Hepatocyte (in vitro differentiated cells): ENCODE measurements at regions not wholly inside any gene's neighbourhood (a gene's known extent, or its start where the extent isn't known, plus 50 kb on each side); places are given as distances from the start of the nearest gene placed in this dataset.

ENCODE experiments used
- DNase-seq: peaks from one replicate; pipeline ENCODE4 v3.0.0-alpha.2; 2016; ENCODE audit warnings: low spot score
- H2AFZ ChIP-seq: fragments of 200-600 bp; sonication (generic); 2 replicates; pipeline ENCODE4 v1.6.0; 2016; ENCODE audit warnings: antibody characterized with exemption, mild to moderate bottlenecking
- H3K27ac ChIP-seq: fragments of 200-600 bp; sonication (generic); 2 replicates; pipeline ENCODE4 v1.5.1; 2016; ENCODE audit warnings: mild to moderate bottlenecking
- H3K27me3 ChIP-seq: fragments of 200-600 bp; sonication (generic); 2 replicates; pipeline ENCODE4 v1.6.1; 2016
- H3K36me3 ChIP-seq: fragments of 200-600 bp; sonication (generic); replicated peaks from 2 replicates; pipeline ENCODE4 v1.5.1; 2016; ENCODE audit warnings: low read depth; ENCODE audit not compliant: insufficient read depth
- H3K4me1 ChIP-seq: fragments of 200-600 bp; sonication (generic); 2 replicates; pipeline ENCODE4 v1.5.1; 2016; ENCODE audit warnings: mild to moderate bottlenecking, moderate library complexity; ENCODE audit not compliant: insufficient read depth
- H3K4me2 ChIP-seq: fragments of 200-600 bp; sonication (generic); 2 replicates; pipeline ENCODE4 v1.6.0; 2016
- H3K4me3 ChIP-seq: fragments of 200-600 bp; sonication (generic); 2 replicates; pipeline ENCODE4 v1.5.1; 2016; ENCODE audit warnings: mild to moderate bottlenecking
- H3K79me2 ChIP-seq: fragments of 200-600 bp; sonication (generic); 2 replicates; pipeline ENCODE4 v1.6.0; 2017; ENCODE audit warnings: mild to moderate bottlenecking
- H3K9me2 ChIP-seq: fragments of 200-600 bp; sonication (generic); replicated peaks from 2 replicates; pipeline ENCODE4 v1.6.0; 2017; ENCODE audit warnings: mild to moderate bottlenecking; ENCODE audit not compliant: insufficient read depth
- H3K9me3 ChIP-seq: fragments of 200-600 bp; sonication (generic); 2 replicates; pipeline ENCODE4 v1.5.1; 2016; ENCODE audit warnings: low read depth, mild to moderate bottlenecking
- H4K20me1 ChIP-seq: fragments of 200-600 bp; sonication (generic); 2 replicates; pipeline ENCODE4 v1.6.0; 2016; ENCODE audit warnings: mild to moderate bottlenecking; ENCODE audit not compliant: insufficient read depth, poor library complexity, severe bottlenecking
- EZH2 ChIP-seq: fragments of 200-600 bp; sonication (generic); IDR thresholded peaks from 2 replicates; pipeline ENCODE4 v1.6.1; 2016; ENCODE audit warnings: antibody characterized with exemption, mild to moderate bottlenecking, borderline replicate concordance
- EZH2phosphoT487 ChIP-seq: fragments of 200-600 bp; sonication (generic); IDR thresholded peaks from one replicate; pipeline ENCODE4 v1.6.1; 2018; ENCODE audit warnings: antibody characterized with exemption, mild to moderate bottlenecking, low read depth, moderate library complexity; ENCODE audit not compliant: unreplicated experiment, severe bottlenecking
- WGBS: methylation state at CpG from one replicate; pipeline ENCODE4 v1.1.6; 2016; ENCODE audit warnings: low lambda C conversion rate; ENCODE audit errors: missing lambda C conversion rate; 5-methylcytosine and 5-hydroxymethylcytosine counted together
- TF ChIP-seq, protein P1 (sequence below): fragments of 200-600 bp; sonication (generic); IDR thresholded peaks from 2 replicates; pipeline ENCODE4 v1.5.1; 2016; ENCODE audit warnings: antibody characterized with exemption, mild to moderate bottlenecking; ENCODE audit not compliant: poor library complexity

- no peaks in the 10 kb centered on the region for H3K4me1 ChIP-seq
- H3K79me2 ChIP-seq: no peaks in the 10 kb centered on the region
- no peak overlapping the region for H2AFZ ChIP-seq
- no peak overlapping the region for H3K4me3 ChIP-seq
- no peak overlapping the region for H3K27ac ChIP-seq
- no peaks in the 10 kb centered on the region for H4K20me1 ChIP-seq
- no peaks in the 10 kb centered on the region for H3K9me3 ChIP-seq
- no peaks in the 10 kb centered on the region for H3K9me2 ChIP-seq
- no peaks in the 10 kb centered on the region for H3K36me3 ChIP-seq
- no peak overlapping the region for H3K4me2 ChIP-seq
- TF ChIP-seq EZH2: no peak
- TF ChIP-seq, protein P1, sequence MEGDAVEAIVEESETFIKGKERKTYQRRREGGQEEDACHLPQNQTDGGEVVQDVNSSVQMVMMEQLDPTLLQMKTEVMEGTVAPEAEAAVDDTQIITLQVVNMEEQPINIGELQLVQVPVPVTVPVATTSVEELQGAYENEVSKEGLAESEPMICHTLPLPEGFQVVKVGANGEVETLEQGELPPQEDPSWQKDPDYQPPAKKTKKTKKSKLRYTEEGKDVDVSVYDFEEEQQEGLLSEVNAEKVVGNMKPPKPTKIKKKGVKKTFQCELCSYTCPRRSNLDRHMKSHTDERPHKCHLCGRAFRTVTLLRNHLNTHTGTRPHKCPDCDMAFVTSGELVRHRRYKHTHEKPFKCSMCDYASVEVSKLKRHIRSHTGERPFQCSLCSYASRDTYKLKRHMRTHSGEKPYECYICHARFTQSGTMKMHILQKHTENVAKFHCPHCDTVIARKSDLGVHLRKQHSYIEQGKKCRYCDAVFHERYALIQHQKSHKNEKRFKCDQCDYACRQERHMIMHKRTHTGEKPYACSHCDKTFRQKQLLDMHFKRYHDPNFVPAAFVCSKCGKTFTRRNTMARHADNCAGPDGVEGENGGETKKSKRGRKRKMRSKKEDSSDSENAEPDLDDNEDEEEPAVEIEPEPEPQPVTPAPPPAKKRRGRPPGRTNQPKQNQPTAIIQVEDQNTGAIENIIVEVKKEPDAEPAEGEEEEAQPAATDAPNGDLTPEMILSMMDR: no peak
- TF ChIP-seq EZH2phosphoT487: no peak
- no peak for DNase-seq
- 87% methylated on average over 1 of the region's 1 CpG for WGBS
- no peaks in the 10 kb centered on the region for H3K27me3 ChIP-seq
These were observed 69.4 kb upstream of the CAV2 start for GRCh38 chr7:116429986-116430619.

- no peak overlapping the region for H3K4me3 ChIP-seq
- no peak overlapping the region for H3K27ac ChIP-seq
- H3K4me1 ChIP-seq: no peaks in the 10 kb centered on the region
- 91% methylated on average over 6 of the region's 6 CpGs for WGBS
- TF ChIP-seq EZH2phosphoT487 (no peak), EZH2 (no peak)
- TF ChIP-seq, protein P1: no peak
- H3K4me2 ChIP-seq: no peak overlapping the region
- H3K79me2 ChIP-seq: no peaks in the 10 kb centered on the region
- H3K9me3 ChIP-seq: no peaks in the 10 kb centered on the region
- DNase-seq: no peak
- no peaks in the 10 kb centered on the region for H4K20me1 ChIP-seq
- H3K9me2 ChIP-seq: no peaks in the 10 kb centered on the region
- H2AFZ ChIP-seq: no peak overlapping the region
- no peaks in the 10 kb centered on the region for H3K36me3 ChIP-seq
- H3K27me3 ChIP-seq: no peaks in the 10 kb centered on the region
These were observed 67.6 kb upstream of the CAV2 start for GRCh38 chr7:116431787-116432526.

- 92% methylated on average over 2 of the region's 2 CpGs for WGBS
- Histone ChIP-seq H3K27me3 (no peaks in the 10 kb centered on the region), H3K4me2 (no peak overlapping the region), H3K4me3 (no peak overlapping the region), H3K9me2 (no peaks in the 10 kb centered on the region), H3K27ac (no peak overlapping the region), H3K79me2 (no peaks in the 10 kb centered on the region), H3K9me3 (no peaks in the 10 kb centered on the region), H3K36me3 (no peaks in the 10 kb centered on the region), H3K4me1 (no peaks in the 10 kb centered on the region), H2AFZ (no peak overlapping the region), H4K20me1 (no peaks in the 10 kb centered on the region)
- TF ChIP-seq, protein P1: no peak
- TF ChIP-seq EZH2 (no peak), EZH2phosphoT487 (no peak)
- no peak for DNase-seq
These were observed 67.0 kb upstream of the CAV2 start for GRCh38 chr7:116432527-116432916.
